Calu3 (cell line): ENCODE measurements at regions not wholly inside any gene's neighbourhood (a gene's known extent, or its start where the extent isn't known, plus 50 kb on each side); places are given as distances from the start of the nearest gene placed in this dataset.

Experiments used
- BruUV-seq: library from RNA; stranded (reverse); fragments of 400-500 nt; replicated peaks from 2 replicates; lab custom pipeline; 2021; lab: Mats Ljungman, UMichigan
- CTCF ChIA-PET: fragments of 300-600 bp; sonication (Branson Sonifier 250); formaldehyde crosslinking; loops from one replicate; lab custom pipeline; 2022; ENCODE audit warnings: antibody characterized with exemption; lab: Charles Lee
- DNase-seq: peaks from one replicate; pipeline ENCODE4 v3.0.0; 2022
- H3K27ac Mint-ChIP-seq: one replicate; pipeline ENCODE4 v1.8.0; 2022; ENCODE audit warnings: mixed read lengths; ENCODE audit not compliant: unreplicated experiment
- H3K27me3 Mint-ChIP-seq: one replicate; pipeline ENCODE4 v1.8.0; 2022; ENCODE audit warnings: mixed read lengths; ENCODE audit not compliant: unreplicated experiment
- H3K36me3 Mint-ChIP-seq: one replicate; pipeline ENCODE4 v1.8.0; 2022; ENCODE audit warnings: mild to moderate bottlenecking, moderate library complexity, mixed read lengths; ENCODE audit not compliant: insufficient read depth, unreplicated experiment
- H3K4me1 Mint-ChIP-seq: one replicate; pipeline ENCODE4 v1.8.0; 2022; ENCODE audit warnings: mild to moderate bottlenecking, low read depth, mixed read lengths; ENCODE audit not compliant: unreplicated experiment
- H3K4me3 Mint-ChIP-seq: one replicate; pipeline ENCODE4 v1.8.0; 2022; ENCODE audit warnings: mild to moderate bottlenecking, low read depth, moderate library complexity, mixed read lengths; ENCODE audit not compliant: unreplicated experiment
- H3K9me3 Mint-ChIP-seq: one replicate; pipeline ENCODE4 v1.8.0; 2022; ENCODE audit warnings: low read depth, mixed read lengths; ENCODE audit not compliant: unreplicated experiment
- intact Hi-C: fragments of 100-400 bp; cut with micrococcal nuclease; formaldehyde crosslinking; loops from one replicate; pipeline ENCODE4 v1.10.0; 2022; ENCODE audit not compliant: unreplicated experiment
- TF ChIP-seq, protein P1 (sequence below): fragments of 200-600 bp; IDR thresholded peaks from one replicate; pipeline ENCODE4 v1.8.0; 2022; ENCODE audit warnings: antibody characterized with exemption; ENCODE audit not compliant: unreplicated experiment

DNA sequence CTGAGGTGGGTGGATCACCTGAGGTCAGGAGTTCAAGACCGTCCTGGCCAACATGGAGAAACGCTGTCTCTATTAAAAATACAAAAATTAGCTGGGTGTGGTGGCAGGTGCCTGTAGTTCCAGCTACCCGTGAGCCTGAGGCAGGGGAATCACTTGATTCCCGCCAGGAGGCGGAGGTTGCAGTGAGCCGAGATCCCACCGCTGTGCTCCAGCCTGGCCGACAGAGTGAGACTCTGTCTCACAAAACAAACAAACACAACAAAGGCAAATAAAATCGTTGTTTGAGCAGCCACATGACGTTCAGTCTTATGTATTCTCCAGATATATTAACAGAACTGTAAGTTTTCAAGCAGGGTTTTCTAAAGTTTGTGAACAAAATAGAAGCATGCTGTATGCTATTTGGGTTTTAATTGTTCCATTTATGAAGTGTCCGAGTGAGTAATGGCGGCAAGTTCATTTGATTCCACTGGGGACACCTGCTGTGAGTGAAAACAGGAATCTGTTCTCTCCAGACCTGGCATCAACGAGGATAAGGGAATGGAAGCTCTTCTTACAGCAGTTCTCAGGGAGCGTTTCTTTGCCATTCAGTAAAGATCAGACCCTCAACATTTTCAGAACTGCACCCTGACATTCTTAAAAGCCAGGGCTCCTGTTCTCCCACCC lies 122.5 kb upstream of the PITRM1 start:
- H3K27me3 Mint-ChIP-seq: peaks cover 76% of the 10 kb centered on the region
- H3K4me1 Mint-ChIP-seq: no peaks in the 10 kb centered on the region
- BruUV-seq: no TSS peak
- TF ChIP-seq, protein P1, sequence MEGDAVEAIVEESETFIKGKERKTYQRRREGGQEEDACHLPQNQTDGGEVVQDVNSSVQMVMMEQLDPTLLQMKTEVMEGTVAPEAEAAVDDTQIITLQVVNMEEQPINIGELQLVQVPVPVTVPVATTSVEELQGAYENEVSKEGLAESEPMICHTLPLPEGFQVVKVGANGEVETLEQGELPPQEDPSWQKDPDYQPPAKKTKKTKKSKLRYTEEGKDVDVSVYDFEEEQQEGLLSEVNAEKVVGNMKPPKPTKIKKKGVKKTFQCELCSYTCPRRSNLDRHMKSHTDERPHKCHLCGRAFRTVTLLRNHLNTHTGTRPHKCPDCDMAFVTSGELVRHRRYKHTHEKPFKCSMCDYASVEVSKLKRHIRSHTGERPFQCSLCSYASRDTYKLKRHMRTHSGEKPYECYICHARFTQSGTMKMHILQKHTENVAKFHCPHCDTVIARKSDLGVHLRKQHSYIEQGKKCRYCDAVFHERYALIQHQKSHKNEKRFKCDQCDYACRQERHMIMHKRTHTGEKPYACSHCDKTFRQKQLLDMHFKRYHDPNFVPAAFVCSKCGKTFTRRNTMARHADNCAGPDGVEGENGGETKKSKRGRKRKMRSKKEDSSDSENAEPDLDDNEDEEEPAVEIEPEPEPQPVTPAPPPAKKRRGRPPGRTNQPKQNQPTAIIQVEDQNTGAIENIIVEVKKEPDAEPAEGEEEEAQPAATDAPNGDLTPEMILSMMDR: no peak
- H3K4me3 Mint-ChIP-seq: no peak overlapping the region
- no peak for DNase-seq
- intact Hi-C loops: no loop called here
- CTCF ChIA-PET: no interaction called here
- H3K27ac Mint-ChIP-seq: no peak overlapping the region
- no peaks in the 10 kb centered on the region for H3K9me3 Mint-ChIP-seq
- H3K36me3 Mint-ChIP-seq: no peaks in the 10 kb centered on the region

DNA sequence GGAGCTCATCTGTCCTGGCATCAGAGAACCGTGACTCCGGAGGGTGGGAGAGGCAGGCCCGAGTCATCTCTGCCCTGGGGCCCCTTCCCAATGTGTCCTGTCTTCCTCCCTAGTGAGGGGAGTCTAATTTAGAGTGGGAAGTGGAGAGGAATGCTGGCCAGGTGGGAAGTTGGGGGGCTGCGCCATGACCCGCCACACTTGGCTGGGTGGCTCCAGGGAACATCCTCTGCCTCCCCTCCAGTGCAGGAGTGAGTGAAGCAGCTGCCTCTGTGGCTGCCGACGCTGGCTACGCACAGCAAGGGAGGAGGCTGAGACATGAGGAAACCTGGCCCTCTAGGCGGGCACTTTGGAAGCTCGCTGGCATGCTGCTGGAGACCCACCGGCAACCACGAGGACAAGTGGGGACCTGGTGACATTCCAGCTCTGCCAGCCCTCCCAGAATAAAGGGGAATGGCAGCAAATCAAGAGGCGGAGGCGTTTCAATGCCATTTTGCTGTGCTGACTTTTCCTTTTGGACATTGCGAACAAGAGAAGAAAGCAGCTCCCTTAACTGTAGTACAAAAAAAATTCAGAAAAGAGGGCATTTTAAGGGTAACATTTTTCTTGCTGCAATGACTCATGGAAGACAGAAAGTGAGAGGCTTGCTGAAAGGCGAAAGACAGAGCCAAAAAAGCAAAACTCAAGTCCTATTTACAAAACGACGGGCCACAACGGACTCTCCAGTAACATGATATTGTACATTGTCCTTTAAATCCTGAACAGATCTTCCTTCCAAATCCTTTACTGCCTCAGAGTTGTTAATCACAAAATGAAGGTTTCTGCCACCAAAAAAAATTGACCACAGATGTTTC lies 121.2 kb upstream of the PITRM1 start:
- DNase-seq: no peak
- CTCF ChIA-PET: interaction anchor here (0.5 to 0.7 kb wide), 3 partner anchors 10 to 1195 kb away, joined by 3 to 10 read pairs (median 4); no protein-coding TSS in a partner anchor
- Mint-ChIP-seq H3K27me3 (peaks cover 73% of the 10 kb centered on the region), H3K36me3 (no peaks in the 10 kb centered on the region), H3K9me3 (no peaks in the 10 kb centered on the region), H3K4me3 (no peak overlapping the region), H3K4me1 (no peaks in the 10 kb centered on the region), H3K27ac (no peak overlapping the region)
- intact Hi-C loops: no loop called here
- no TSS peak for BruUV-seq
- TF ChIP-seq, protein P1: no peak

DNA sequence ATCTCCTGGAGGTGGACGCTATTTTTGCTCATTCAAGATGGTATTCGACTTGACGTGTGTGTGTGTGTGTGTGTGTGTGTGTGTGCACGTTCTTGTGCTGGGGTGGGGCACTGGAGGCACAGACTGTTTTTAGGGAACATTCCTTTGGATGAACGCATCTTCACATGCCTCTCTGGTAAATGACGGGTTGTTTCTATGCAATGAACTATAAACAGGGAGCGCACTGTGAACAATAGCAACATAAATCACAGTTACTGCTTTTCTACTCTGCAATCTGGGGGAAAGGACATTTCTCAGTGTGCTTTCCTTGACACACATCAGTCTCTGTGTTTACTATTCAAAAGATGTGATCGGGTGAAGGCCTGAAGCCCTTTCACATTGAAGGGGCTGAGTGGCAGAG lies 120.1 kb upstream of the PITRM1 start:
- no TSS peak for BruUV-seq

DNA sequence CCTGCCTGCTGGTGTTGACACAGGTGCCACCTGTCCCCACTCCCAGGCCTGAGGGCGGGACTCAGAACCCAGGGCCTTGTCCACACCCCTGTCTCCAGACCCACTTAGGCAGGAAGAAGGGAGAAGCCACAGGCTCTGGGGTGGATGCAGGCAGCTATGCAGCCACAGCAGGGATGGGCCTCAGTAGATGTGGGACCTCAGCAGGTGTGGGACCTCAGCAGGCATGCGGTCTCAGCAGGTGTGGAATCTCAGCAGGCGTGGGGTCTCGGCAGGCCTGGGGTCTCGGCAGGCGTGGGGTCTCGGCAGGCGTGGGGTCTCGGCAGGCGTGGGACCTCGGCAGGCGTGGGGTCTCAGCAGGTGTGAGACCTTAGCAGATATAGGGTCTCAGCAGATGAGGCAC lies 118.0 kb upstream of the PITRM1 start:
- DNase-seq: no peak
- CTCF ChIA-PET: no interaction called here
- peaks cover 8% of the 10 kb centered on the region for H3K4me1 Mint-ChIP-seq
- H3K27ac Mint-ChIP-seq: no peak overlapping the region
- TF ChIP-seq, protein P1: no peak
- BruUV-seq: no TSS peak
- no peaks in the 10 kb centered on the region for H3K9me3 Mint-ChIP-seq
- peaks cover 48% of the 10 kb centered on the region for H3K27me3 Mint-ChIP-seq
- intact Hi-C loops: no loop called here
- H3K4me3 Mint-ChIP-seq: no peak overlapping the region
- no peaks in the 10 kb centered on the region for H3K36me3 Mint-ChIP-seq

More for the DNA sequence above, 120.1 kb upstream of the PITRM1 start:
- Mint-ChIP-seq H3K27me3 (peaks cover 68% of the 10 kb centered on the region), H3K4me3 (no peak overlapping the region), H3K36me3 (no peaks in the 10 kb centered on the region), H3K27ac (no peak overlapping the region), H3K9me3 (no peaks in the 10 kb centered on the region), H3K4me1 (peaks cover 5% of the 10 kb centered on the region)
- TF ChIP-seq, protein P1: no peak
- no peak for DNase-seq
- intact Hi-C loops: no loop called here
- CTCF ChIA-PET: no interaction called here
